Left kidney (tissue), 1 donor: ENCODE measurements at regions not wholly inside any gene's neighbourhood (a gene's known extent, or its start where the extent isn't known, plus 50 kb on each side); places are given as distances from the start of the nearest gene placed in this dataset.
"Not testable (repeated sequence)": the region's sequence is repeated elsewhere in the genome, so short reads cannot be mapped to it uniquely, and the experiment has no call there.

ENCODE experiments used
- DNase-seq: peaks from one replicate; pipeline ENCODE4 v3.0.0-alpha.2; 2013

DNA sequence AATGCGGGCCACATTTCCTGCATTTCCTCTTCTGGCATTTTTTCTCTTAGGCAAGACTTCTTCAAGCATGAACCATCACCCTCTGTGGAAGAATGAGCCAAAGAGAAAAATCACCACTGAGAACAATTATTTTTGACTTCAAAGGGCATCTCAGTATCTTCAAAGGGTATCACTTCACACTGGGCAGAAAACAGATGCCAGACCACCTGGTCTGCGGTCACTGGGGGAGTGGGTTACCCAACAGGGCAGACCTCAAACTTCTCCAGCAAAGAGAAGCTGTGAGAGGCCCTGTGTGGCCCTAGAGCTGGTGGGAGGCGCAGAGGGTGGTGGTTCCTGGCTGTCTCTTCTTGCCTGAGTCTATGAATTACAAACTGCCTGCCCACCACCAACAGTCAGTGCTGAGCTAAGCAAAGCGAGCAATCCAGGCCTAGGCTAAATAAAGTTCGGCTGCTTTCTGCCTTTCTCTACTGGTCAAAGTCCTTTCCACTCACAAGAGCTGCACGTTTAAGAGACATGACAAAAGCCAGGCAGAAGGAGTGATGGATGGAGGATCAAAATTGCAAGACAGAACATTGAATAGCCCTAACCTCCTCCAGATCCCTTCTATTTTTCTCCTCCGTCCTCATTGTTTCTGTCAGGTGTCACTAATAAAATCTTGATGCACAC is 602.7 kb upstream of the CDH5 start:
- no peak for DNase-seq

- DNase-seq = no peak
Measured at GRCh38 chr16:65760874-65761273, 605.6 kb upstream of the CDH5 start.

DNA sequence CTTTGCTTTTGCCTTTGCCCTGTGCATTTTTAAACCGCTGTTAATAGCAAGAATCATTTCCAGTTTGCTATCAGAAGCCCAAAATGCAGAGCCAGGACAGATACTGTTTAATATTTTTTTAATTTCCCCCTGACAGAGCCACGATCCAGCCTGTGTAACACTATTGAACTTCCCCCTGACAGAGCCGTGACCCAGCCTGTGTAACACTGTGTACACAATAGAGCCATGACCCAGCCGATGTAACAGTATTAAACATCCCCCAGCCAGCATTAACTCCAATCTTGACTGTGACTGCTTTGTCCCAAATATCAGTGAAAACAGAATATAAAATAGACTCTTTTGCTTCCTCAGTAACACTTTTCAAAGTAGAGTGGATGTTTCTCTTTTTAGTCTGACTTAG is 607.9 kb upstream of the CDH5 start:
- no peak for DNase-seq

- DNase-seq = no peak
Measured at GRCh38 chr16:65757064-65757463, 609.4 kb upstream of the CDH5 start.

GRCh38 chr16:65756163-65756562 is 610.3 kb upstream of the CDH5 start:
- DNase-seq = no peak

DNA sequence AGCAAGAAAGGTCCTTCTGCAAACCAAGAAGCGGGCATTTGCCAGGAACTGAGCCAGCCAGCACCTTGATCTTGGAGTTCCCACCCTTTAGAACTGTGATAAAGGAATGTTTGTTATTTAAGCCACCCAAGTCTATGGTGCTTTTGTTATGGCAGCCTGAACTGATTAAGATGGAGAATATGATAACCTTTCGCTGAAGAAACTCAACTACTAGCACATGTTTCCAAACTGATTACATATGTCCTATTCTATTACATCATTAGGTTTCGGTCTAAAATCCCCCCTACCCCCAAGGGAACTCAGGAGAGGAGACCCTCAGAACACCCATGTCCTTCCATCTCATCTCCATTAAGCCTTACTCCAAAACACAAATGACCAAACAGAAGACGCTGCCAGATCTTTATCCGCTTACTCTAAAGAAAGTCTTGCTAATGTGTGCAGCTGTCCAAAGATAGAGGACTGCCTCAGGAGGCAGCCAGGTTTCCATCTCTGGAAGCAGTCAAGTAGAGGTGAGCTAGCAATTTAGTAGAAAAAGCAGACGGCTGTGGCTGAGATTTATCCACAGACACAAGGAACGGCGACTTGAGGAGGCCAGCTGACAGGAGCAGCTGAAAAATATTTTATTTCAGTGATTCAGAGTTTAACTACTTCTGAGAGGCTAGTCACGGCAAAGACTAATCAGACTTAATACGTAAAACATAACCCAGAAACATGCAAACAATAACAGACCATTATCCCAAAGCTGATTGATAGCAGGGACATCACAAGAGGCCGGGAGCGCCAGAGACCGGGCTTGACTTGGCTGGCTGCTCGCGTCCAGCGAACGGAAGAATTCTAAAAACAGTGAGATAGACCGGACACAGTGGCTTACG is 611.4 kb upstream of the CDH5 start:
- no peak for DNase-seq

DNA sequence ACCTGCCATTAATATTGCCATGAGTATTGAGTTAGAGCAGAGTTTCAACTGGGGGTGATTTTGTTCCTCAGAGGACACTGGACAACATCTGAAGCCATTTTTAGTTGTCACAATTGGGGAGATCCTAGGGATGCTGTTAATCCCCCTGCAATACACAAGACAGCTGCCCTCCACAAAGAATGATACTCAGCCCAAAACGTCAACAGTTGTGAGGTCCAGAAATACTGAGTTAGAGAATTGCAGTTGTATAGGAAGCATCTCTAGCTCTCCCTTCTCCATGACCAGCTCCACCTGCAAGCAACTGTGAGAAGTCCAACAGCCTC is 614.0 kb upstream of the CDH5 start:
- DNase-seq = no peak

DNA sequence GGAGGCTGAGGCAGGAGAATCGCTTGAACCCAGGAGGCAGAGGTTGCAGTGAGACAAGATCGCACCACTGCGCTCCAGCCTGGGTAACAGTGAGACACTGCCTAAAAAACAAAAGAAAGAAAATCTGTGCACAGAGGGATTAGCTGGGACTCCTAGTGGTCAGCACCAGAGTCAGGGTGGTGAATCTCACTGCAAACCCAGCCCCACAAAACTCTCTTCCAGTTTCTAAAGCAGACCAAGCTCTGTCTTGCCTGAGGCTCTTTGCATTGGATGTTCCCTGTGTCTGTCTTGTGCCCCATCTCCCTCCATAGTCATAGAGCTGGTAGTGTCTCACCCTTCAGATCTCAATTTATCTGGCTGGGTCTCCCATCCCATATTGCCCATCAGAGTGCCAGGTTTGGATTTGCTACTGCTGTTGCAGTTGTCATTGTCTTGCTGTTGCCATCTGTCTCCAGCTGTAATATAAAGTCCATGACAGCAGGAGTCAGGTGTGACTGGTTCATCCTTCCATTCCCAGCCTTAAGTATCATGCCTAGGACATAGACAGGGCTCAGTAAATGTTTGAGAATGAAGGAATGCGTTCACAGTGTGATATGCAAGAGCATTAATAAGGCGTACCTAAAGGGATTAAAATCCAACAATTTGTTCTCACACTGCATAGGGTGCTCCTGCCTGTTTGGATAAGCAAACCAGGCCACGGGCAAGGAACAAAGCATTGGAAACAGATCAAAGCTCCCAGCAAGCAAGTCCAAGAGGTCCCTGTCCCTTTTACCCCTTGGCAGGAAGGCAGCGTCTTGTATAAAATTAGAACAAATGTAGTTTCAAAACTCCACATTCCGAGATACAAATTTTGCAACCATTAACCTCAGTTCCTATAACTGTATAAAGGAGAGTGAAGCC is 614.6 kb upstream of the CDH5 start:
- no peak for DNase-seq

DNA sequence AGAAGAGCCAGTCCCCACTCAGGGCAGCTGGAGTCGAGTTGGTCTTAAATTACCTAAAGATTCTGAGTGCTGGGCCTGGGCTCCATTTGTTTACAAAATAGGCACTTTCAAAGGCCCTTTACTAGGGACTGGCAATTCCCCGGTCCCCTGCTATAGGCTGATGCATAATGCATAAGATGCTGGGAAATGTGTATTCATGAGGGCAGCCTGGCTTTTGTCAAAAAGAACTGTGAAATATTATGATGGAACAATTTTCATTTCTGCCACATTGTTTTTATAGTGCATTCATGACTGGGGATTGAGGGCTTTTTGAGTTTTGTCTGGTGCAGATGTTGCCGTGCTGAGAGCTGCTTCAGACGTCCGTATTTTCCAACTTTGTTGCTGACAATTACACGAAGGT is 617.0 kb upstream of the CDH5 start:
- DNase-seq = no peak

DNA sequence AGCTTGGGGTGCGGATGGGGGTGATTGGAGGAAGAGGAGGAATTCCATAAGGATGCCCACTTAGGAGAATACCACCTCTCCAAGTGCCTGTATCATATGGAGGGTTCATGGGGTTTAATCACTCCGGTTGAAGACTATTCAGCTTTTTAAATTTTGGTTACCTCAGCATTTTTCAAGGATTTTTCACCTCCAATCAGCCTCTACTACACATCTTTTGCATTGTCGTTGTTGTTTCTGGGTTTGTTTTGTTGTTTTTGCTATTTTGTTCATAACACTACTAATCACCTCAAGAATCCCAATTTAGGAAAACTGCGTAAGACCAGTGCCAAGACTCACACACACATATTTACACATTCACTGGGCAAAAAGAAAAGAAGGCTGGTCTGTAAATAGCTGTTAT is 619.5 kb upstream of the CDH5 start:
- no peak for DNase-seq

DNA sequence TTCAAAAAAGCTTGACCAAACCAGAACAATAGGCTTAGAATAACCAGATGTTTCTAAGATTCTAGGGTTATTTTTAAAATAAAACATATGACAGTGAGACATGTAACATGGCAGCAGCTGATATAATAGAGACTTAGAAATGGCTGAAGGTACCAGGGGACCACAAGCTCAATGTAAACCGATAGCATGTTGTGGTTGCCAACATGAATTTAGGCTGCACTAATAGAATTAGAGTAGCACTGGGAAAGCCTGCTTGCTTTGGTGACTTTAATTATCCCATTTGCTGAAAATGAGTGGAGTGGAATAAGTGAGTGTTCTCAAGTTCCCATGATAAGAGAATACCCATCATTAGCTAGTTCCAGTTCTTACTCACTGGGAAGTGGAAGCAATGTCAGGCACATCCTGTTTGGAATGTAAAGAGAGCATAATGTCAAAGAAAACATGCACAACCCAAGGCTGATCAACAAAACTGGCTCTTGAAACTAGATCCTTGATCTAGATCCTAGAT is 621.2 kb upstream of the CDH5 start:
- DNase-seq = no peak

DNA sequence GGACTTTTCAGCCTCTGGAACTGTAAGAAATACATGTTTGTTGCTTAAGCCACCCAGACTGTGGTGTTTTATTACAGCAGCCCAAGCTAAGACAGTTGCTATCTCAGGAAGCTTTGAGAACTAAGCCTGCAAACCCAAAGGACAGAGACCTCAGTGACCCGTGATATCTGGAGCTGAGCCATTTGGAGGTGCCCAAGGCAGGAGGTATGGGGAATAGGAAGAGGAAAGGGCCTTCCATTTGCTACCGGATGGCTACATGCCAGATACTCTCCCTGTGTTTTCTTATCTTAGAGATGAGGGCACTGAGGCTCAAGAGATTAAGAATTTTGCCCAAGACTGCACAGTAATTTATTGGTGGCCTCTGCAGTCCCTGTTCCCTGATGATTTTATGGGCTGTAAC is 622.1 kb upstream of the CDH5 start:
- no peak for DNase-seq

GRCh38 chr16:65743558-65743957 is 621.7 kb upstream of the CDH11 start:
- no peak for DNase-seq

- DNase-seq = no peak
Measured at GRCh38 chr16:65740711-65741110, 618.8 kb upstream of the CDH11 start.

DNA sequence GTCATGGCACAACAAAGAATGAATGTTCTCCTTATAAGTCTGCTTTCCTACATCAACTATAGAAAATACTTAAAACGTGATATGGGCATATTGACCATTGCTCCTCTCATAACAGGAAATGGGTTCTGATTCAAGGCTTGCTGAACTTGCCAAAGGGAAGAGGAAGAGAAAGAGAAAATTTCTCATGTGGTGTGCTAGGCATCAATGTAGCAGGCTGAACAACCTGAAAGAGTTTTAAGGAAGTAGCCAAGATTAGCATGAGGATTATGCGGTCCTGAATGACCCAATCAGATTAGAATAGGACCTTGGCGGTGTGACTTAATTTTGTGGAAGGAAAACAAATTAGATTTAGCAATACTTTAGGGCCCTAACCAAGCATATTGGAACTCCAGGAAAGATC is 617.7 kb upstream of the CDH11 start:
- DNase-seq = no peak

- DNase-seq = no peak
Measured at GRCh38 chr16:65737831-65738230, 616.0 kb upstream of the CDH11 start.

DNA sequence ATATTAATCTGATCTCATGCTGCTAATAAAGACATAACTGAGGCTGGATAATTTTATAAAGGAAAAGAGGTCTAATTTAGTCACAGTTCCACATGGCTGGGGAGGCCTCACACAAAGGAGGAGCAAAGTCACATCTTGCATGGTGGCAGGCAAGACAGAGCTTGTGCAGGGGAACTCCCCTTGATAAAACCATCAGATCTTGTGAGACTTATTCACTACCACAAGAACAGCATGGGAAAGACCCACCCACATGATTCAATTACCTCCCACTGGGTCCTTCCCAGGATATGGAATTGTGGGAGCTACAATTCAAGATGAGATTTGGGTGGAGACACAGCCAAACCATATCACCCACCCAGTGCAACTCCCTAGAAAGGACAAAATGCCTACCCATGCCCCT is 613.8 kb upstream of the CDH11 start:
- not testable (repeated sequence) for DNase-seq

DNA sequence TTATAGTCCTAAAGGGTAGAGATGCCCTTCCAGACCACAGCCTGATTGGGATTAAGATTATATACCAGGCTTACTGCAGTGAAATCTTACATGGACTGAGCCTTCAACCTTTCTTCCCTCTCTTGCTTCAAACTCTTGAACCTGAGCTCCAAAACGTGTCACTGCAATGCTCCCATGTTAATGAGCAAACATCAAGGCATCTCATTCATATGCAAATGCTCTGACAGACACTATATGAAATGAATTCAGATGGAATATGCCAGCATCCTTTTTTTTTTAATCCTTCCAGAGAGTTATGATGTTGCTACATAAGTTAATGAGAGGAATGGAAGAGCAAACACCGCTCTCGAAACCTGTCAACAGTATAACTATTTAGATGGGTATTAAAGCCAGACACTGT is 611.9 kb upstream of the CDH11 start:
- no peak for DNase-seq

DNA sequence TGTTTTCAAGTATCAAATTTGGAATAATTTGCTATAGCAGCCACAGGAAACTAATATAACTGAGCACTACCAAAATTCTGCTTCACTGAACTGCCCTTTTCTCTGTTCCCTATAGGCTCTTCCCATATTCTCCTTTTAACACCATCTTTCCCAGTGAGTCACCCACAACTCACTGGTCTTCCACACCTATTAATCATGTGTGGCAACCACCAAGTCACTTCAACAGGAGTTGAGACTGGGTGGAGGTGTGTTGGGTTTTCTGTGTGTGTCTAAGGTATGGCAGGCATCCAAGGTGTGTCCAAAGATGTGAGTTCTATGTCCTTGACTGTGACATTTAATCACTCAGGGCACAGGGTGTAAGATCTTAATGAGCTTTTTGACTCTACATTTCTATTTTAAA is 610.0 kb upstream of the CDH11 start:
- DNase-seq = no peak

DNA sequence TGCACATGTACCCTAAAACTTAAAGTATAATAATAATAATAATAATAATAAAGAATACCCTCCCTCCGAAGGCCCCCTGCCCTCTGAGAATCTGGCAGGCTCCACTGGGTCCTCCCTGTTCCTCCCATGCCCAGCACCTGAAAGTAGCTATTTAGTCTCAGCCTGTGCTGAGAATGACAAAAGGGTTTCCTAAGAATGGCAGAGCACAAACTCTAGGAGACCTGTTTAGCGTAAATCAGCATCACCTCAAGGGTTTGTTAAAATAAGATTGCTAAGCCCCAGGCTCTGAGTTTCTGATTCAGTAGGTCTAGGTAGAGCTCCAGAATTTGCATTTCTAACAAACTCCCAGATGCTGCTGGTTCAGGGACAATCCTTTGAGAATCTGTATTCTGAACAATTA is 606.8 kb upstream of the CDH11 start:
- DNase-seq = no peak

DNA sequence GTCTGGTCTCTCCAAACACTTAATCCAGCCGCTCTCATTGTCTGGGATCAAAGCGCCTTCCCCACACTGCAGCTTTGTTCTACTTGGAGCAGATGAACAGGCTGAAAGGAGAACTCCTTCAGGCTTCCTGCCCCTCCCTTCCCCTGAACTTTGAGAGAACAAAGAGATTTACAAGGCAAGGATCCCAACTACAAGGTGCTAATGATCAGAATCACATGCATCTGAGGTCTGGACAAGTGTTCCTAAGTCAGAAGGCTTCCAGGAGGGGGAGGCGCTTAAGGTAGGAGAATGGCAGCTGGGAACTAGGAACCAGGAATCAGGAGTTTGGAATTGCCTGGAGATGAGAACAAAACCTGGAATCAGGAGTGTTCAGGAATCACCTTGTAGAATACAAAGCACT is 606.3 kb upstream of the CDH11 start:
- no peak for DNase-seq

DNA sequence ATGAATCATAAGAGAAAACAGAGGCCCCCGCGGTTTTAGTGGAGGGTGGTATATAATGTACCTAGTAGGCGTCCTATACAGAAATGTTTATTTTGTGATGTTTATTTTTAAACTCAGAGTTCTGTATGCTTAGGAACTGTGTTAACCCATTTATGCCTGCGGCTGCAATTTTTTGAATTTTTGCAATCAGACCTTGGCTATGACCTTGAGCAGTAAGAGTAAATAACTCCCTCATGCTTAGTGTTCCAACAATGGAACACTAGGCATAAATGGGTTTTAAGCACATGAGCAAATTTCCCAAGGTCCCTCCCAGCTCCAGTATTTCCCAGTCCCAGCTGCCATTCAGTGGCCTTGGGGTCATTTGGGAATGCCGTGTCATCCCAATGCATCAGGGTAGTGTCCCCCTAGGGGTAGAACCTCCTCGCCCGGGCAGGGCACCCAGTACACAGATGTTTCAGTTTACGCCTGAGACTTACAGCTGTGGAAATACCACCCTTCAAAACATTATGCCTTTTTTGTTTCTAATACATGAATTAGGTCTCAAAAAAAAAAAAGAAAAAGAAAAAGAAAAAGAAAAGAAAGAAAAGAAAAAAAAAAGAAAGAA is 605.8 kb upstream of the CDH11 start:
- no peak for DNase-seq
